Astrocyte (in vitro differentiated cells and primary cell): ENCODE measurements at regions not wholly inside any gene's neighbourhood (a gene's known extent, or its start where the extent isn't known, plus 50 kb on each side); places are given as distances from the start of the nearest gene placed in this dataset.

Experiments
- DNase-seq: peaks from one replicate; pipeline ENCODE4 v3.0.0-alpha.2; 2010; ENCODE audit warnings: low read depth
- FAIRE-seq: peaks from 2 replicates; lab custom pipeline; 2011; peaks lifted over from hg19 to GRCh38; lab: Jason Lieb, UNC
- H2AFZ ChIP-seq: 2 replicates; pipeline ENCODE4 v1.6.0; 2012; ENCODE audit warnings: low read depth, low read length, inconsistent platforms
- H3K27ac ChIP-seq: 2 replicates; pipeline ENCODE4 v1.5.1; 2011; ENCODE audit warnings: low read depth, low read length, inconsistent platforms
- H3K27me3 ChIP-seq: 2 replicates; pipeline ENCODE4 v1.6.0; 2011; ENCODE audit warnings: low read length, inconsistent platforms; ENCODE audit not compliant: insufficient read depth
- H3K36me3 ChIP-seq: 2 replicates; pipeline ENCODE4 v1.5.1; 2011; ENCODE audit warnings: low read length, inconsistent platforms; ENCODE audit not compliant: insufficient read depth
- H3K4me1 ChIP-seq: 2 replicates; pipeline ENCODE4 v1.5.1; 2011; ENCODE audit warnings: low read length, inconsistent platforms; ENCODE audit not compliant: insufficient read depth
- H3K4me2 ChIP-seq: 2 replicates; pipeline ENCODE4 v1.6.0; 2012; ENCODE audit warnings: low read length, inconsistent platforms
- H3K4me3 ChIP-seq: 2 replicates; pipeline ENCODE4 v1.5.1; 2011; ENCODE audit warnings: low read depth, mild to moderate bottlenecking, low read length, inconsistent platforms; ENCODE audit not compliant: insufficient read depth
- H3K79me2 ChIP-seq: 2 replicates; pipeline ENCODE4 v1.6.0; 2012; ENCODE audit warnings: mild to moderate bottlenecking, low read length, inconsistent platforms; ENCODE audit not compliant: insufficient read depth
- H3K9ac ChIP-seq: 2 replicates; pipeline ENCODE4 v1.6.0; 2012; ENCODE audit warnings: mild to moderate bottlenecking, low read length, inconsistent platforms
- H3K9me3 ChIP-seq: 2 replicates; pipeline ENCODE4 v1.5.1; 2012; ENCODE audit warnings: low read depth, mild to moderate bottlenecking, low read length, inconsistent platforms; ENCODE audit not compliant: insufficient read depth
- H4K20me1 ChIP-seq: 2 replicates; pipeline ENCODE4 v1.6.0; 2012; ENCODE audit warnings: low read length, inconsistent platforms; ENCODE audit not compliant: insufficient read depth
- H3K27ac Mint-ChIP-seq: one replicate; pipeline ENCODE4 v1.8.0; 2021; ENCODE audit warnings: mild to moderate bottlenecking, mixed read lengths; ENCODE audit not compliant: unreplicated experiment
- H3K27me3 Mint-ChIP-seq: one replicate; pipeline ENCODE4 v1.8.0; 2021; ENCODE audit warnings: low read depth, mixed read lengths; ENCODE audit not compliant: unreplicated experiment
- H3K36me3 Mint-ChIP-seq: one replicate; pipeline ENCODE4 v1.8.0; 2021; ENCODE audit warnings: low read depth, mixed read lengths; ENCODE audit not compliant: unreplicated experiment
- H3K4me1 Mint-ChIP-seq: one replicate; pipeline ENCODE4 v1.8.0; 2021; ENCODE audit warnings: low read depth, mixed read lengths; ENCODE audit not compliant: unreplicated experiment
- H3K4me3 Mint-ChIP-seq: one replicate; pipeline ENCODE4 v1.8.0; 2021; ENCODE audit warnings: mild to moderate bottlenecking, moderate library complexity, mixed read lengths; ENCODE audit not compliant: unreplicated experiment
- H3K9me3 Mint-ChIP-seq: one replicate; pipeline ENCODE4 v1.8.0; 2021; ENCODE audit warnings: mild to moderate bottlenecking, mixed read lengths; ENCODE audit not compliant: unreplicated experiment
- CTCF ChIP-seq: IDR thresholded peaks from 2 replicates; pipeline ENCODE4 v1.5.1; 2011; ENCODE audit warnings: low read depth, mild to moderate bottlenecking, inconsistent platforms, low read length, moderate library complexity; ENCODE audit not compliant: insufficient read depth
- EZH2 ChIP-seq: IDR thresholded peaks from 2 replicates; pipeline ENCODE4 v1.6.1; 2012; ENCODE audit warnings: mild to moderate bottlenecking, low read length, inconsistent platforms; ENCODE audit not compliant: insufficient read depth

- no peaks in the 10 kb centered on the region for H3K9me3 Mint-ChIP-seq
- TF ChIP-seq CTCF = no peak
- TF ChIP-seq EZH2 = no peak
- no peak overlapping the region for H3K4me3 ChIP-seq
- H4K20me1 ChIP-seq = no peaks in the 10 kb centered on the region
- no peaks in the 10 kb centered on the region for H3K36me3 ChIP-seq
- H2AFZ ChIP-seq = no peak overlapping the region
- H3K27ac Mint-ChIP-seq = no peak overlapping the region
- H3K9me3 ChIP-seq = no peaks in the 10 kb centered on the region
- no peak overlapping the region for H3K4me3 Mint-ChIP-seq
- no peaks in the 10 kb centered on the region for H3K79me2 ChIP-seq
- no peak overlapping the region for H3K27ac ChIP-seq
- DNase-seq (no peak), FAIRE-seq (no peak)
- peaks cover 2% of the 10 kb centered on the region for H3K27me3 Mint-ChIP-seq
- H3K4me1 Mint-ChIP-seq = peaks cover 6% of the 10 kb centered on the region
- H3K9ac ChIP-seq = no peak overlapping the region
- H3K27me3 ChIP-seq = no peaks in the 10 kb centered on the region
- H3K36me3 Mint-ChIP-seq = no peaks in the 10 kb centered on the region
- H3K4me2 ChIP-seq = no peak overlapping the region
- no peaks in the 10 kb centered on the region for H3K4me1 ChIP-seq
Observed at GRCh38 chr14:22218728-22219127, 370.3 kb downstream of the DAD1 start.

DNA sequence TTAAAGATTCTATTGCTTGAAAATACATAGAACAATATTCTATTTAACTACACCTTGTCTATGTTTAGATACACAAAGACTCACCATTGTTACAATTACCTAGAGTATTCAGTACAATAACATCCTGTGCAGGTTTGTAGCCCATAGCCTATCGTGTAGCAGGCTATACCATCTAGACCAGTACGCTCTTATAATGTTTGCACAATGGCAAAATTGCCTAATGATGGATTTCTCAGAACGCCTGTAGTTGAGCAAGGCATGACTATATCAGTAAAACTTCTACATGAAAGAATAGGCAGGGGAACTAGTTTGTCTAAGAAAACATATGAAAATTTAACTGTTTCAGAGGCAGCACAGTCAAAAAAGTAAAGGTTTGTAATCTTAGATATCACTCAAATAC is 375.9 kb downstream of the DAD1 start:
- H3K4me3 ChIP-seq = no peak overlapping the region
- H3K36me3 Mint-ChIP-seq = no peaks in the 10 kb centered on the region
- H3K4me1 Mint-ChIP-seq = no peaks in the 10 kb centered on the region
- no peaks in the 10 kb centered on the region for H3K79me2 ChIP-seq
- no peak overlapping the region for H3K4me3 Mint-ChIP-seq
- no peak overlapping the region for H3K27ac ChIP-seq
- H4K20me1 ChIP-seq = no peaks in the 10 kb centered on the region
- H3K4me2 ChIP-seq = no peak overlapping the region
- no peak for TF ChIP-seq EZH2
- TF ChIP-seq CTCF = no peak
- H3K4me1 ChIP-seq = no peaks in the 10 kb centered on the region
- H3K9ac ChIP-seq = no peak overlapping the region
- no peak overlapping the region for H3K27ac Mint-ChIP-seq
- no peaks in the 10 kb centered on the region for H3K9me3 ChIP-seq
- no peaks in the 10 kb centered on the region for H3K9me3 Mint-ChIP-seq
- no peak for FAIRE-seq
- H3K36me3 ChIP-seq = no peaks in the 10 kb centered on the region
- no peak overlapping the region for H2AFZ ChIP-seq
- H3K27me3 Mint-ChIP-seq = no peaks in the 10 kb centered on the region
- DNase-seq = no peak
- H3K27me3 ChIP-seq = no peaks in the 10 kb centered on the region

GRCh38 chr14:22210906-22211305 is 378.1 kb downstream of the DAD1 start:
- H3K27me3 Mint-ChIP-seq = no peaks in the 10 kb centered on the region
- H3K36me3 Mint-ChIP-seq = no peaks in the 10 kb centered on the region
- Histone ChIP-seq H3K79me2 (no peaks in the 10 kb centered on the region), H3K27ac (no peak overlapping the region), H3K4me1 (no peaks in the 10 kb centered on the region), H2AFZ (no peak overlapping the region), H3K9me3 (no peaks in the 10 kb centered on the region), H3K36me3 (no peaks in the 10 kb centered on the region), H3K4me2 (no peak overlapping the region), H3K27me3 (no peaks in the 10 kb centered on the region), H4K20me1 (no peaks in the 10 kb centered on the region), H3K4me3 (no peak overlapping the region), H3K9ac (no peak overlapping the region)
- no peaks in the 10 kb centered on the region for H3K9me3 Mint-ChIP-seq
- no peaks in the 10 kb centered on the region for H3K4me1 Mint-ChIP-seq
- no peak overlapping the region for H3K4me3 Mint-ChIP-seq
- TF ChIP-seq EZH2 = no peak
- DNase-seq = no peak
- no peak for FAIRE-seq
- no peak overlapping the region for H3K27ac Mint-ChIP-seq
